Upper lobe of left lung (tissue), 6 donors: ENCODE measurements at regions not wholly inside any gene's neighbourhood (a gene's known extent, or its start where the extent isn't known, plus 50 kb on each side); places are given as distances from the start of the nearest gene placed in this dataset.

Source experiments
- ATAC-seq, 2 donors: fragments of 200-7000 bp; cut with Tn5 transposase; one replicate each; pipeline ENCODE4 v1.9.1; 2022; ENCODE audit warnings: mild to moderate bottlenecking in 2 of 2, moderate library complexity in 2 of 2; ENCODE audit not compliant: low FRiP score in 2 of 2
- DNase-seq, 2 donors: peaks; one replicate each; pipeline ENCODE4 v3.0.0-alpha.2; 2019 to 2020
- H3K27ac ChIP-seq, 4 donors: fragments of 200-600 bp; sonication (generic); one replicate each; pipeline ENCODE4 v1.5.1; 2016 to 2019
- H3K27me3 ChIP-seq, 4 donors: fragments of 200-600 bp; sonication (generic); one replicate each; pipeline ENCODE4 v1.5.1; 2017 to 2019
- H3K36me3 ChIP-seq, 4 donors: fragments of 200-600 bp; sonication (generic); one replicate each; pipeline ENCODE4 v1.5.1; 2016 to 2019
- H3K4me1 ChIP-seq, 4 donors: fragments of 200-600 bp; sonication (generic); one replicate each; pipeline ENCODE4 v1.5.1; 2018 to 2019
- H3K4me3 ChIP-seq, 4 donors: fragments of 200-600 bp; sonication (generic); one replicate each; pipeline ENCODE4 v1.5.1; 2017 to 2019; ENCODE audit warnings: mild to moderate bottlenecking in 2 of 4, moderate library complexity in 1 of 4
- H3K9me3 ChIP-seq, 4 donors: fragments of 200-600 bp; sonication (generic); one replicate each; pipeline ENCODE4 v1.5.1; 2018 to 2019
- CTCF ChIP-seq, 6 experiments: fragments of 450-650 bp in 4 of 6; fragments of 200-600 bp in 2 of 6; sonication (generic) in 2 of 6; IDR thresholded peaks; one replicate each; pipeline ENCODE4 v1.5.1; 2016 to 2019; ENCODE audit warnings: antibody characterized with exemption in 6 of 6
- EP300 ChIP-seq, 4 donors: sonication (generic); formaldehyde crosslinking; IDR thresholded peaks; one replicate each; pipeline ENCODE4 v1.5.1; 2017; ENCODE audit warnings: antibody characterized with exemption in 4 of 4, control low read depth in 2 of 4
- POLR2A ChIP-seq, 4 donors: fragments of 450-650 bp; IDR thresholded peaks; one replicate each; pipeline ENCODE4 v1.5.1; 2016 to 2017; ENCODE audit warnings: antibody characterized with exemption in 4 of 4, mild to moderate bottlenecking in 2 of 4
- POLR2AphosphoS5 ChIP-seq, 2 donors: sonication (generic); formaldehyde crosslinking; IDR thresholded peaks; one replicate each; pipeline ENCODE4 v1.5.1; 2017; ENCODE audit warnings: antibody characterized with exemption in 2 of 2
- WGBS, 2 donors: methylation state at CpG; one replicate each; pipeline ENCODE4 v1.1.5; 2017 to 2018; 5-methylcytosine and 5-hydroxymethylcytosine counted together
- donor health status: DM: no; HTN: no; CAD: no; lungs with moderate emphysema.
- donor health status: DM: no; HTN: yes; CAD: no; lungs with severe emphysema.

GRCh38 chr22:26996154-26996553, 338.8 kb downstream of the MIAT start:
- TF ChIP-seq CTCF (IDR thresholded peaks at IDR 0.05) (no peak), POLR2AphosphoS5 (IDR thresholded peaks at IDR 0.05) (no peak), POLR2A (IDR thresholded peaks at IDR 0.05) (no peak), EP300 (IDR thresholded peaks at IDR 0.05) (no peak)
- H3K27ac ChIP-seq, result no peak overlapping the region
- no peaks in the 10 kb centered on the region for H3K9me3 ChIP-seq
- no peak overlapping the region for H3K4me3 ChIP-seq
- H3K27me3 ChIP-seq, result no peaks in the 10 kb centered on the region
- no peaks in the 10 kb centered on the region for H3K36me3 ChIP-seq
- no peak for DNase-seq
- ATAC-seq, result no peak
- H3K4me1 ChIP-seq, result no peaks in the 10 kb centered on the region
- WGBS, 2 donors, result 63 to 68% methylated on average over 2 of the region's 2 CpGs

- peak in 1 of 2 donors; percentile 62 for ATAC-seq
- Histone ChIP-seq H3K36me3 (no peaks in the 10 kb centered on the region), H3K9me3 (no peaks in the 10 kb centered on the region), H3K4me1 (no peaks in the 10 kb centered on the region), H3K27ac (no peak overlapping the region), H3K4me3 (no peak overlapping the region), H3K27me3 (no peaks in the 10 kb centered on the region)
- DNase-seq, result no peak
- WGBS, 2 donors, result 39 to 58% methylated on average over 3 of the region's 3 CpGs
- TF ChIP-seq POLR2A (IDR thresholded peaks at IDR 0.05) (no peak), POLR2AphosphoS5 (IDR thresholded peaks at IDR 0.05) (no peak), CTCF (IDR thresholded peaks at IDR 0.05) (no peak), EP300 (IDR thresholded peaks at IDR 0.05) (no peak)
Observed at GRCh38 chr22:26998129-26998528, 340.7 kb downstream of the MIAT start.

DNA sequence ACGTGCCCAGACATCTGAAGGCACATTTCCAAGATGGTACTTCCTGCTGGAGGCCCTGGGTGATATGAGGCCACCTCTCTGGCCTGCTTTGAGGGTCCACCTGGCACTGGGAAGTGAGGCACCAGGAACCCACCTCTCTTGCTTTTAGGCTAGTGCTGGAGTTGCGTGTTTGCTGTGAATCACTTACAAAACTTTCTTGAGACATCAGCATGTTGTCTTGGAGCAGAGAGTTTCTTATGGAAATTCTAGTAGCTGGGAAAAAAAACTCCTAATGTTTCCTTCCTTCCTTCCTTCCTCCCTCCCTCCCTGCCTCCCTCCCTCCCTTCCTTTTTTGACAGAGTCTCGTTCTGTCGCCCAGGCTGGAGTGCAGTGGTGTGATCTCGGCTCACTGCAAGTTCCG, 341.3 kb downstream of the MIAT start:
- Histone ChIP-seq H3K27me3 (no peaks in the 10 kb centered on the region), H3K9me3 (no peaks in the 10 kb centered on the region), H3K36me3 (no peaks in the 10 kb centered on the region), H3K4me3 (no peak overlapping the region), H3K27ac (no peak overlapping the region), H3K4me1 (no peaks in the 10 kb centered on the region)
- DNase-seq (no peak), ATAC-seq (no peak)
- 45 to 52% methylated on average over 5 to 6 of the region's 6 CpGs for WGBS, 2 donors
- no peak for TF ChIP-seq EP300 (IDR thresholded peaks at IDR 0.05)
- no peak for TF ChIP-seq POLR2AphosphoS5 (IDR thresholded peaks at IDR 0.05)
- TF ChIP-seq CTCF (IDR thresholded peaks at IDR 0.05), result no peak
- no peak for TF ChIP-seq POLR2A (IDR thresholded peaks at IDR 0.05)

DNA sequence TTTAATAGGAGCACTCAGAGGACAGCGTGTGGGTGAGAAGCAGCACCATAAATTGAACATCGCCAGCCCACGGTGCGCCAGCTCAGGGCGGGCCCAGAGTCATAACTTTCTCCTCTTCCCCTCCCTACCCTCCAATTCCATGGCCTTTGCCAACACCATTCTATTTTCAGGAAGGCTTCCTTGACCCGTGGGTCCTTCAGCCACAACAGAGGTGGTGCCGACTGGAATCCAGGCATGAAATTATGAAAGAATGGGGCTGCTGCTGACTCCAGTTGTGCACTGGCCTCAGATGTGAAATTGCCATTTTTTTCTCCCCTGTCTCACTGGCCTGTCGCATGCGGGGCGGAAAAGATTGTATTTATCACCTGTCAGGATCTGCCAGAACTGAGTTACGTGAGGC, 345.9 kb downstream of the MIAT start:
- Histone ChIP-seq H3K9me3 (no peaks in the 10 kb centered on the region), H3K4me3 (no peak overlapping the region), H3K36me3 (no peaks in the 10 kb centered on the region), H3K27ac (no peak overlapping the region), H3K27me3 (no peaks in the 10 kb centered on the region), H3K4me1 (no peaks in the 10 kb centered on the region)
- 77 to 81% methylated on average over 11 of the region's 11 CpGs for WGBS, 2 donors
- no peak for TF ChIP-seq EP300 (IDR thresholded peaks at IDR 0.05)
- TF ChIP-seq CTCF (IDR thresholded peaks at IDR 0.05), result no peak
- TF ChIP-seq POLR2AphosphoS5 (IDR thresholded peaks at IDR 0.05), result no peak
- TF ChIP-seq POLR2A (IDR thresholded peaks at IDR 0.05), result no peak
- ATAC-seq (no peak), DNase-seq (no peak)

- DNase-seq (no peak), ATAC-seq (no peak)
- Histone ChIP-seq H3K27me3 (no peaks in the 10 kb centered on the region), H3K9me3 (no peaks in the 10 kb centered on the region), H3K27ac (no peak overlapping the region), H3K4me3 (no peak overlapping the region), H3K36me3 (no peaks in the 10 kb centered on the region), H3K4me1 (no peaks in the 10 kb centered on the region)
- no peak for TF ChIP-seq POLR2AphosphoS5 (IDR thresholded peaks at IDR 0.05)
- TF ChIP-seq EP300 (IDR thresholded peaks at IDR 0.05), result no peak
- no peak for TF ChIP-seq POLR2A (IDR thresholded peaks at IDR 0.05)
- TF ChIP-seq CTCF (IDR thresholded peaks at IDR 0.05), result no peak
- WGBS, 2 donors, result 50 to 57% methylated on average over 1 of the region's 1 CpG
Observed at GRCh38 chr22:27004434-27004833, 347.0 kb downstream of the MIAT start.
